K562 (cell line): ENCODE measurements at regions not wholly inside any gene's neighbourhood (a gene's known extent, or its start where the extent isn't known, plus 50 kb on each side); places are given as distances from the start of the nearest gene placed in this dataset.

ENCODE experiments used
- CEBPB ChIP-seq: fragments of 450-650 bp; IDR thresholded peaks from 2 replicates; pipeline ENCODE4 v1.6.1; 2016; ENCODE audit warnings: missing genetic modification characterization, missing compliant biosample characterization
- CLOCK ChIP-seq: fragments of 250-450 bp; sonication (Bioruptor Pico); IDR thresholded peaks from 2 replicates; pipeline ENCODE4 v1.4.0; 2020; ENCODE audit warnings: mild to moderate bottlenecking, moderate library complexity, borderline replicate concordance
- HMG20A ChIP-seq: fragments of 450-650 bp; formaldehyde crosslinking; conservative IDR thresholded peaks from 2 replicates; pipeline ENCODE4 v1.4.0; 2020; ENCODE audit warnings: mild to moderate bottlenecking, mixed read lengths
- HMGN3 ChIP-seq: IDR thresholded peaks from 2 replicates; pipeline ENCODE4 v1.6.1; 2011; ENCODE audit warnings: borderline replicate concordance, low read depth, mild to moderate bottlenecking, mixed read lengths, low read length; ENCODE audit not compliant: insufficient read length; ENCODE audit errors: extremely low read depth
- MAZ ChIP-seq, 2 experiments: fragments of 450-650 bp in 1 of 2; sonication (generic) in 1 of 2; formaldehyde crosslinking; IDR thresholded peaks in 1 of 2; conservative IDR thresholded peaks in 1 of 2; 2 replicates each; pipeline versions ENCODE4 v1.4.0 to v1.5.0; 2020; ENCODE audit warnings: mild to moderate bottlenecking in 1 of 2, missing genetic modification reagents in 1 of 2
- MEF2A ChIP-seq: IDR thresholded peaks from 2 replicates; pipeline ENCODE4 v1.6.1; 2011; ENCODE audit warnings: low read depth, mild to moderate bottlenecking, low read length, moderate library complexity; ENCODE audit not compliant: control insufficient read depth
- MTF1 ChIP-seq: fragments of 250-450 bp; sonication (Bioruptor Pico); IDR thresholded peaks from 2 replicates; pipeline ENCODE4 v1.9.0; 2021; ENCODE audit warnings: moderate library complexity, mild to moderate bottlenecking, inconsistent platforms, borderline replicate concordance
- ZBTB8A ChIP-seq: fragments of 450-650 bp; IDR thresholded peaks from 2 replicates; pipeline ENCODE4 v1.6.1; 2018; ENCODE audit warnings: mild to moderate bottlenecking, moderate library complexity; ENCODE audit not compliant: partially characterized antibody
- ZNF232 ChIP-seq: sonication (generic); formaldehyde crosslinking; IDR thresholded peaks from 2 replicates; pipeline ENCODE4 v1.8.0; 2022; ENCODE audit warnings: mild to moderate bottlenecking, missing genetic modification reagents
- TF ChIP-seq, protein P1 (sequence below): sonication (generic); formaldehyde crosslinking; IDR thresholded peaks from 2 replicates; pipeline ENCODE4 v1.8.1; 2022; ENCODE audit warnings: missing genetic modification reagents
- TF ChIP-seq, protein P2 (sequence below): fragments of 200-600 bp; sonication (generic); IDR thresholded peaks from one replicate; pipeline ENCODE4 v1.6.1; 2012; ENCODE audit warnings: mild to moderate bottlenecking, low read depth, low read length, inconsistent platforms
- TF ChIP-seq, protein P3 (sequence below): fragments of 450-650 bp; IDR thresholded peaks from 2 replicates; pipeline ENCODE4 v1.6.1; 2018; ENCODE audit not compliant: partially characterized antibody
- TF ChIP-seq, protein P4 (sequence below), 3 experiments: IDR thresholded peaks in 2 of 3; conservative IDR thresholded peaks in 1 of 3; 2 replicates each; pipeline ENCODE4 v1.5.1; 2011 to 2012; ENCODE audit warnings: low read length in 3 of 3, mild to moderate bottlenecking in 3 of 3, control low read depth in 2 of 3, improper control_type of control experiment in 1 of 3, inconsistent platforms in 1 of 3, low read depth in 1 of 3, mixed read lengths in 1 of 3, moderate library complexity in 1 of 3; ENCODE audit not compliant: insufficient read depth in 2 of 3

- TF ChIP-seq ZBTB8A (no peak), CLOCK (CRISPR knock-in tag) (no peak), MAZ (CRISPR knock-in tag; conservative IDR thresholded peaks at IDR 0.05 in 1 of 2, IDR thresholded peaks at IDR 0.05 in 1 of 2) (no peak), MTF1 (CRISPR knock-in tag) (no peak), ZNF232 (no peak), HMG20A (no peak), HMGN3 (no peak), CEBPB (no peak), MEF2A (no peak)
- TF ChIP-seq, protein P1, sequence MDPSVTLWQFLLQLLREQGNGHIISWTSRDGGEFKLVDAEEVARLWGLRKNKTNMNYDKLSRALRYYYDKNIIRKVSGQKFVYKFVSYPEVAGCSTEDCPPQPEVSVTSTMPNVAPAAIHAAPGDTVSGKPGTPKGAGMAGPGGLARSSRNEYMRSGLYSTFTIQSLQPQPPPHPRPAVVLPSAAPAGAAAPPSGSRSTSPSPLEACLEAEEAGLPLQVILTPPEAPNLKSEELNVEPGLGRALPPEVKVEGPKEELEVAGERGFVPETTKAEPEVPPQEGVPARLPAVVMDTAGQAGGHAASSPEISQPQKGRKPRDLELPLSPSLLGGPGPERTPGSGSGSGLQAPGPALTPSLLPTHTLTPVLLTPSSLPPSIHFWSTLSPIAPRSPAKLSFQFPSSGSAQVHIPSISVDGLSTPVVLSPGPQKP (CRISPR knock-in tag): no peak
- TF ChIP-seq, protein P2, sequence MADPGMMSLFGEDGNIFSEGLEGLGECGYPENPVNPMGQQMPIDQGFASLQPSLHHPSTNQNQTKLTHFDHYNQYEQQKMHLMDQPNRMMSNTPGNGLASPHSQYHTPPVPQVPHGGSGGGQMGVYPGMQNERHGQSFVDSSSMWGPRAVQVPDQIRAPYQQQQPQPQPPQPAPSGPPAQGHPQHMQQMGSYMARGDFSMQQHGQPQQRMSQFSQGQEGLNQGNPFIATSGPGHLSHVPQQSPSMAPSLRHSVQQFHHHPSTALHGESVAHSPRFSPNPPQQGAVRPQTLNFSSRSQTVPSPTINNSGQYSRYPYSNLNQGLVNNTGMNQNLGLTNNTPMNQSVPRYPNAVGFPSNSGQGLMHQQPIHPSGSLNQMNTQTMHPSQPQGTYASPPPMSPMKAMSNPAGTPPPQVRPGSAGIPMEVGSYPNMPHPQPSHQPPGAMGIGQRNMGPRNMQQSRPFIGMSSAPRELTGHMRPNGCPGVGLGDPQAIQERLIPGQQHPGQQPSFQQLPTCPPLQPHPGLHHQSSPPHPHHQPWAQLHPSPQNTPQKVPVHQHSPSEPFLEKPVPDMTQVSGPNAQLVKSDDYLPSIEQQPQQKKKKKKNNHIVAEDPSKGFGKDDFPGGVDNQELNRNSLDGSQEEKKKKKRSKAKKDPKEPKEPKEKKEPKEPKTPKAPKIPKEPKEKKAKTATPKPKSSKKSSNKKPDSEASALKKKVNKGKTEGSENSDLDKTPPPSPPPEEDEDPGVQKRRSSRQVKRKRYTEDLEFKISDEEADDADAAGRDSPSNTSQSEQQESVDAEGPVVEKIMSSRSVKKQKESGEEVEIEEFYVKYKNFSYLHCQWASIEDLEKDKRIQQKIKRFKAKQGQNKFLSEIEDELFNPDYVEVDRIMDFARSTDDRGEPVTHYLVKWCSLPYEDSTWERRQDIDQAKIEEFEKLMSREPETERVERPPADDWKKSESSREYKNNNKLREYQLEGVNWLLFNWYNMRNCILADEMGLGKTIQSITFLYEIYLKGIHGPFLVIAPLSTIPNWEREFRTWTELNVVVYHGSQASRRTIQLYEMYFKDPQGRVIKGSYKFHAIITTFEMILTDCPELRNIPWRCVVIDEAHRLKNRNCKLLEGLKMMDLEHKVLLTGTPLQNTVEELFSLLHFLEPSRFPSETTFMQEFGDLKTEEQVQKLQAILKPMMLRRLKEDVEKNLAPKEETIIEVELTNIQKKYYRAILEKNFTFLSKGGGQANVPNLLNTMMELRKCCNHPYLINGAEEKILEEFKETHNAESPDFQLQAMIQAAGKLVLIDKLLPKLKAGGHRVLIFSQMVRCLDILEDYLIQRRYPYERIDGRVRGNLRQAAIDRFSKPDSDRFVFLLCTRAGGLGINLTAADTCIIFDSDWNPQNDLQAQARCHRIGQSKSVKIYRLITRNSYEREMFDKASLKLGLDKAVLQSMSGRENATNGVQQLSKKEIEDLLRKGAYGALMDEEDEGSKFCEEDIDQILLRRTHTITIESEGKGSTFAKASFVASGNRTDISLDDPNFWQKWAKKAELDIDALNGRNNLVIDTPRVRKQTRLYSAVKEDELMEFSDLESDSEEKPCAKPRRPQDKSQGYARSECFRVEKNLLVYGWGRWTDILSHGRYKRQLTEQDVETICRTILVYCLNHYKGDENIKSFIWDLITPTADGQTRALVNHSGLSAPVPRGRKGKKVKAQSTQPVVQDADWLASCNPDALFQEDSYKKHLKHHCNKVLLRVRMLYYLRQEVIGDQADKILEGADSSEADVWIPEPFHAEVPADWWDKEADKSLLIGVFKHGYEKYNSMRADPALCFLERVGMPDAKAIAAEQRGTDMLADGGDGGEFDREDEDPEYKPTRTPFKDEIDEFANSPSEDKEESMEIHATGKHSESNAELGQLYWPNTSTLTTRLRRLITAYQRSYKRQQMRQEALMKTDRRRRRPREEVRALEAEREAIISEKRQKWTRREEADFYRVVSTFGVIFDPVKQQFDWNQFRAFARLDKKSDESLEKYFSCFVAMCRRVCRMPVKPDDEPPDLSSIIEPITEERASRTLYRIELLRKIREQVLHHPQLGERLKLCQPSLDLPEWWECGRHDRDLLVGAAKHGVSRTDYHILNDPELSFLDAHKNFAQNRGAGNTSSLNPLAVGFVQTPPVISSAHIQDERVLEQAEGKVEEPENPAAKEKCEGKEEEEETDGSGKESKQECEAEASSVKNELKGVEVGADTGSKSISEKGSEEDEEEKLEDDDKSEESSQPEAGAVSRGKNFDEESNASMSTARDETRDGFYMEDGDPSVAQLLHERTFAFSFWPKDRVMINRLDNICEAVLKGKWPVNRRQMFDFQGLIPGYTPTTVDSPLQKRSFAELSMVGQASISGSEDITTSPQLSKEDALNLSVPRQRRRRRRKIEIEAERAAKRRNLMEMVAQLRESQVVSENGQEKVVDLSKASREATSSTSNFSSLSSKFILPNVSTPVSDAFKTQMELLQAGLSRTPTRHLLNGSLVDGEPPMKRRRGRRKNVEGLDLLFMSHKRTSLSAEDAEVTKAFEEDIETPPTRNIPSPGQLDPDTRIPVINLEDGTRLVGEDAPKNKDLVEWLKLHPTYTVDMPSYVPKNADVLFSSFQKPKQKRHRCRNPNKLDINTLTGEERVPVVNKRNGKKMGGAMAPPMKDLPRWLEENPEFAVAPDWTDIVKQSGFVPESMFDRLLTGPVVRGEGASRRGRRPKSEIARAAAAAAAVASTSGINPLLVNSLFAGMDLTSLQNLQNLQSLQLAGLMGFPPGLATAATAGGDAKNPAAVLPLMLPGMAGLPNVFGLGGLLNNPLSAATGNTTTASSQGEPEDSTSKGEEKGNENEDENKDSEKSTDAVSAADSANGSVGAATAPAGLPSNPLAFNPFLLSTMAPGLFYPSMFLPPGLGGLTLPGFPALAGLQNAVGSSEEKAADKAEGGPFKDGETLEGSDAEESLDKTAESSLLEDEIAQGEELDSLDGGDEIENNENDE: no peak
- TF ChIP-seq, protein P3, sequence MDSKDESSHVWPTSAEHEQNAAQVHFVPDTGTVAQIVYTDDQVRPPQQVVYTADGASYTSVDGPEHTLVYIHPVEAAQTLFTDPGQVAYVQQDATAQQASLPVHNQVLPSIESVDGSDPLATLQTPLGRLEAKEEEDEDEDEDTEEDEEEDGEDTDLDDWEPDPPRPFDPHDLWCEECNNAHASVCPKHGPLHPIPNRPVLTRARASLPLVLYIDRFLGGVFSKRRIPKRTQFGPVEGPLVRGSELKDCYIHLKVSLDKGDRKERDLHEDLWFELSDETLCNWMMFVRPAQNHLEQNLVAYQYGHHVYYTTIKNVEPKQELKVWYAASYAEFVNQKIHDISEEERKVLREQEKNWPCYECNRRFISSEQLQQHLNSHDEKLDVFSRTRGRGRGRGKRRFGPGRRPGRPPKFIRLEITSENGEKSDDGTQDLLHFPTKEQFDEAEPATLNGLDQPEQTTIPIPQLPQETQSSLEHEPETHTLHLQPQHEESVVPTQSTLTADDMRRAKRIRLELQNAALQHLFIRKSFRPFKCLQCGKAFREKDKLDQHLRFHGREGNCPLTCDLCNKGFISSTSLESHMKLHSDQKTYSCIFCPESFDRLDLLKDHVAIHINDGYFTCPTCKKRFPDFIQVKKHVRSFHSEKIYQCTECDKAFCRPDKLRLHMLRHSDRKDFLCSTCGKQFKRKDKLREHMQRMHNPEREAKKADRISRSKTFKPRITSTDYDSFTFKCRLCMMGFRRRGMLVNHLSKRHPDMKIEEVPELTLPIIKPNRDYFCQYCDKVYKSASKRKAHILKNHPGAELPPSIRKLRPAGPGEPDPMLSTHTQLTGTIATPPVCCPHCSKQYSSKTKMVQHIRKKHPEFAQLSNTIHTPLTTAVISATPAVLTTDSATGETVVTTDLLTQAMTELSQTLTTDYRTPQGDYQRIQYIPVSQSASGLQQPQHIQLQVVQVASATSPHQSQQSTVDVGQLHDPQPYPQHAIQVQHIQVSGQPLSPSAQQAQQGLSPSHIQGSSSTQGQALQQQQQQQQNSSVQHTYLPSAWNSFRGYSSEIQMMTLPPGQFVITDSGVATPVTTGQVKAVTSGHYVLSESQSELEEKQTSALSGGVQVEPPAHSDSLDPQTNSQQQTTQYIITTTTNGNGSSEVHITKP: no peak
- TF ChIP-seq, protein P4, sequence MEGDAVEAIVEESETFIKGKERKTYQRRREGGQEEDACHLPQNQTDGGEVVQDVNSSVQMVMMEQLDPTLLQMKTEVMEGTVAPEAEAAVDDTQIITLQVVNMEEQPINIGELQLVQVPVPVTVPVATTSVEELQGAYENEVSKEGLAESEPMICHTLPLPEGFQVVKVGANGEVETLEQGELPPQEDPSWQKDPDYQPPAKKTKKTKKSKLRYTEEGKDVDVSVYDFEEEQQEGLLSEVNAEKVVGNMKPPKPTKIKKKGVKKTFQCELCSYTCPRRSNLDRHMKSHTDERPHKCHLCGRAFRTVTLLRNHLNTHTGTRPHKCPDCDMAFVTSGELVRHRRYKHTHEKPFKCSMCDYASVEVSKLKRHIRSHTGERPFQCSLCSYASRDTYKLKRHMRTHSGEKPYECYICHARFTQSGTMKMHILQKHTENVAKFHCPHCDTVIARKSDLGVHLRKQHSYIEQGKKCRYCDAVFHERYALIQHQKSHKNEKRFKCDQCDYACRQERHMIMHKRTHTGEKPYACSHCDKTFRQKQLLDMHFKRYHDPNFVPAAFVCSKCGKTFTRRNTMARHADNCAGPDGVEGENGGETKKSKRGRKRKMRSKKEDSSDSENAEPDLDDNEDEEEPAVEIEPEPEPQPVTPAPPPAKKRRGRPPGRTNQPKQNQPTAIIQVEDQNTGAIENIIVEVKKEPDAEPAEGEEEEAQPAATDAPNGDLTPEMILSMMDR (IDR thresholded peaks at IDR 0.05 in 2 of 3, conservative IDR thresholded peaks at IDR 0.05 in 1 of 3; ENCODE audit: insufficient read depth in 2 of 3, low read depth in 1 of 3, low read length in 3 of 3): no peak
Measured at GRCh38 chr6:148075352-148075751, 267.3 kb upstream of the SASH1 start.
